HepG2 (cell line): ENCODE measurements at regions not wholly inside any gene's neighbourhood (a gene's known extent, or its start where the extent isn't known, plus 50 kb on each side); places are given as distances from the start of the nearest gene placed in this dataset.
"Not testable (repeated sequence)": the region's sequence is repeated elsewhere in the genome, so short reads cannot be mapped to it uniquely, and the experiment has no call there.

Experiments used
- ATAC-seq: fragments of 200-7000 bp; cut with Tn5 transposase; 3 replicates; pipeline ENCODE4 v1.9.1; 2020; ENCODE audit warnings: mild to moderate bottlenecking, moderate library complexity
- BruUV-seq: library from RNA; stranded (reverse); fragments of 400-500 nt; replicated peaks from 2 replicates; lab custom pipeline; 2021; lab: Mats Ljungman, UMichigan
- CTCF ChIA-PET: fragments of 300-600 bp; formaldehyde crosslinking; extraction: SDS; loops from one replicate; lab custom pipeline; 2021; ENCODE audit warnings: low total read pairs, inconsistent platforms, low intra/inter-chr PET ratio; lab: Yijun Ruan, JAX
- POLR2A ChIA-PET: fragments of 350-600 bp; sonication (Branson Sonifier 250); formaldehyde crosslinking; loops from one replicate; lab custom pipeline; 2020; ENCODE audit warnings: antibody characterized with exemption, inconsistent platforms; lab: Yijun Ruan, JAX
- DNase-seq: peaks from one replicate; pipeline ENCODE4 v3.0.0-alpha.2; 2015; ENCODE audit warnings: low spot score
- FAIRE-seq: peaks from 3 replicates; lab custom pipeline; 2011; peaks lifted over from hg19 to GRCh38; lab: Jason Lieb, UNC
- H2AFZ ChIP-seq: one replicate; pipeline ENCODE4 v1.6.1; 2011; ENCODE audit warnings: low read length, inconsistent platforms
- H3K27ac ChIP-seq: fragments of 300-600 bp; 3 replicates; pipeline ENCODE4 v1.8.0; 2011; ENCODE audit warnings: mixed run types, mild to moderate bottlenecking, mixed read lengths, low read length, inconsistent platforms; ENCODE audit not compliant: insufficient read depth; ENCODE audit errors: extremely low read length
- H3K27me3 ChIP-seq, 2 experiments: fragments of 200-600 bp in 1 of 2; 2 replicates in 1 of 2; 3 replicates in 1 of 2; pipeline versions ENCODE4 v1.6.0 to v1.8.0; 2011; ENCODE audit warnings: low read length in 2 of 2, mild to moderate bottlenecking in 2 of 2, moderate library complexity in 2 of 2, inconsistent platforms in 1 of 2; ENCODE audit not compliant: insufficient read depth in 2 of 2, control insufficient read depth in 1 of 2
- H3K36me3 ChIP-seq, 2 experiments: fragments of 200-600 bp in 1 of 2; replicated peaks in 1 of 2; 2 replicates in 1 of 2; 3 replicates in 1 of 2; pipeline versions ENCODE4 v1.5.1 to v1.8.0; 2011; ENCODE audit warnings: low read length in 2 of 2, inconsistent platforms in 1 of 2; ENCODE audit not compliant: insufficient read depth in 2 of 2, control insufficient read depth in 1 of 2
- H3K4me1 ChIP-seq: 2 replicates; pipeline ENCODE4 v1.5.1; 2012; ENCODE audit warnings: low read length, inconsistent platforms; ENCODE audit not compliant: insufficient read depth
- H3K4me2 ChIP-seq: 2 replicates; pipeline ENCODE4 v1.6.0; 2011; ENCODE audit warnings: low read depth, low read length, inconsistent platforms
- H3K4me3 ChIP-seq, 3 experiments: fragments of 200-600 bp in 1 of 3; sonication (generic), shearing (Covaris generic) in 1 of 3; replicated peaks in 1 of 3; 2 replicates each; pipeline ENCODE4 v1.5.1; 2011 to 2016; ENCODE audit warnings: low read length in 3 of 3, inconsistent platforms in 2 of 3, low read depth in 2 of 3, mild to moderate bottlenecking in 2 of 3, control low read depth in 1 of 3, mixed read lengths in 1 of 3; ENCODE audit not compliant: insufficient read depth in 1 of 3
- H3K79me2 ChIP-seq: one replicate; pipeline ENCODE4 v1.6.1; 2011; ENCODE audit warnings: low read length, inconsistent platforms; ENCODE audit not compliant: insufficient read depth
- H3K9ac ChIP-seq: 2 replicates; pipeline ENCODE4 v1.6.0; 2011; ENCODE audit warnings: mild to moderate bottlenecking, low read depth, low read length, inconsistent platforms; ENCODE audit not compliant: insufficient read depth
- H3K9me3 ChIP-seq: 2 replicates; pipeline ENCODE4 v1.5.1; 2012; ENCODE audit warnings: mild to moderate bottlenecking, low read length
- H4K20me1 ChIP-seq: 2 replicates; pipeline ENCODE4 v1.6.0; 2011; ENCODE audit warnings: inconsistent platforms, mild to moderate bottlenecking, low read length, moderate library complexity; ENCODE audit not compliant: insufficient read depth
- CENPT ChIP-seq: sonication (generic); formaldehyde crosslinking; IDR thresholded peaks from 2 replicates; pipeline ENCODE4 v1.8.0; 2022; ENCODE audit warnings: low read depth, mild to moderate bottlenecking, moderate library complexity, missing genetic modification reagents
- MAFG ChIP-seq: sonication (generic); formaldehyde crosslinking; IDR thresholded peaks from 2 replicates; pipeline ENCODE4 v1.5.1; 2020; ENCODE audit warnings: mild to moderate bottlenecking, missing genetic modification reagents
- PAXIP1 ChIP-seq: sonication (generic); formaldehyde crosslinking; conservative IDR thresholded peaks from 2 replicates; pipeline ENCODE4 v1.4.0; 2020; ENCODE audit warnings: mild to moderate bottlenecking, missing genetic modification reagents, moderate library complexity
- PHF21A ChIP-seq: sonication (generic); formaldehyde crosslinking; IDR thresholded peaks from 2 replicates; pipeline ENCODE4 v1.5.0; 2020; ENCODE audit warnings: mild to moderate bottlenecking, missing genetic modification reagents
- SNAI1 ChIP-seq: sonication (generic); formaldehyde crosslinking; IDR thresholded peaks from 2 replicates; pipeline ENCODE4 v1.5.0; 2020; ENCODE audit warnings: mild to moderate bottlenecking, missing genetic modification reagents, borderline replicate concordance
- THRA ChIP-seq: sonication (generic); formaldehyde crosslinking; IDR thresholded peaks from 2 replicates; pipeline ENCODE4 v1.4.0; 2020; ENCODE audit warnings: missing genetic modification reagents, borderline replicate concordance
- ZFX ChIP-seq: sonication (generic); formaldehyde crosslinking; IDR thresholded peaks from 2 replicates; pipeline ENCODE4 v1.4.0; 2020; ENCODE audit warnings: mild to moderate bottlenecking, low read depth, missing genetic modification reagents, moderate library complexity
- ZGPAT ChIP-seq: IDR thresholded peaks from 2 replicates; pipeline ENCODE4 v1.6.1; 2016; ENCODE audit warnings: mild to moderate bottlenecking
- ZNF18 ChIP-seq: sonication (generic); formaldehyde crosslinking; IDR thresholded peaks from 2 replicates; pipeline ENCODE4 v1.8.0; 2022; ENCODE audit warnings: mild to moderate bottlenecking, missing genetic modification reagents; ENCODE audit not compliant: insufficient replicate concordance
- WGBS: methylation state at CpG from one replicate; pipeline ENCODE4 v1.1.6; 2017; ENCODE audit warnings: low lambda C conversion rate; 5-methylcytosine and 5-hydroxymethylcytosine counted together
- in situ Hi-C: cut with HindIII; loops from 2 replicates; pipeline ENCODE4 v1.10.0; 2017; ENCODE audit warnings: low pct_unique_long_range_greater_than_20kb; ENCODE audit not compliant: extremely low pct_ligation_motif_present
- intact Hi-C: fragments of 100-400 bp; cut with micrococcal nuclease; formaldehyde crosslinking; loops from one replicate; pipeline ENCODE4 v1.10.0; 2022; ENCODE audit not compliant: unreplicated experiment

GRCh38 chr5:67842806-67843205, 372.8 kb upstream of the PIK3R1 start:
- FAIRE-seq (no peak), ATAC-seq (peak; percentile 56; the same call in 2 of the 3 replicates), DNase-seq (no peak)
- no peaks in the 10 kb centered on the region for H4K20me1 ChIP-seq
- 33% methylated on average over 3 of the region's 3 CpGs for WGBS
- intact Hi-C loops, result no loop called here
- no peak overlapping the region for H3K27ac ChIP-seq
- ChIA-PET CTCF (no interaction called here), POLR2A (no interaction called here)
- no peaks in the 10 kb centered on the region for H3K4me1 ChIP-seq
- no peaks in the 10 kb centered on the region for H3K9me3 ChIP-seq
- TF ChIP-seq PHF21A (CRISPR knock-in tag) (no peak), ZFX (no peak), ZNF18 (CRISPR knock-in tag) (no peak), CENPT (no peak), ZGPAT (CRISPR knock-in tag) (no peak), SNAI1 (CRISPR knock-in tag) (no peak), MAFG (CRISPR knock-in tag) (no peak), PAXIP1 (CRISPR knock-in tag) (no peak), THRA (CRISPR knock-in tag) (no peak)
- BruUV-seq, result no TSS peak
- no peaks in the 10 kb centered on the region for H3K27me3 ChIP-seq
- H3K36me3 ChIP-seq, result no peaks in the 10 kb centered on the region
- H3K4me3 ChIP-seq, result no peak overlapping the region
- H3K4me2 ChIP-seq, result no peak overlapping the region
- in situ Hi-C loops, result no loop called here
- H2AFZ ChIP-seq, result no peak overlapping the region
- H3K79me2 ChIP-seq, result no peaks in the 10 kb centered on the region
- H3K9ac ChIP-seq, result no peak overlapping the region

GRCh38 chr5:67837225-67837624, 378.3 kb upstream of the PIK3R1 start:
- DNase-seq, H4K20me1 ChIP-seq, H3K4me3 ChIP-seq, in situ Hi-C loops, POLR2A ChIA-PET, FAIRE-seq, H3K27me3 ChIP-seq, H3K4me2 ChIP-seq, H3K9ac ChIP-seq, H3K4me1 ChIP-seq, CTCF ChIA-PET, ATAC-seq, BruUV-seq, H3K79me2 ChIP-seq, H2AFZ ChIP-seq, H3K9me3 ChIP-seq, H3K36me3 ChIP-seq, H3K27ac ChIP-seq: not testable (repeated sequence)
- intact Hi-C loops, result loop anchor here (5.0 kb wide), 1 partner anchor 590 kb away; no protein-coding TSS in a partner anchor
- WGBS, result 65% methylated on average over 3 of the region's 3 CpGs
